ENCODE measurements at regions not wholly inside any gene's neighbourhood (a gene's known extent, or its start where the extent isn't known, plus 50 kb on each side); places are given as distances from the start of the nearest gene placed in this dataset.

- no peak for TF ChIP-seq CTCF (IDR thresholded peaks at IDR 0.05)
- TF ChIP-seq EZH2 (IDR thresholded peaks at IDR 0.05) = no peak
- no peak for TF ChIP-seq EZH2phosphoT487 (IDR thresholded peaks at IDR 0.05)
These were observed 227.8 kb upstream of the TRPM3 start for GRCh38 chr9:71349218-71349617.
